Ovary (tissue), 7 donors: ENCODE measurements at regions not wholly inside any gene's neighbourhood (a gene's known extent, or its start where the extent isn't known, plus 50 kb on each side); places are given as distances from the start of the nearest gene placed in this dataset.
"Not testable (repeated sequence)": the region's sequence is repeated elsewhere in the genome, so short reads cannot be mapped to it uniquely, and the experiment has no call there.

Experiments
- DNase-seq, 5 donors: peaks; one replicate each; pipeline ENCODE4 v3.0.0-alpha.2; 2019 to 2020
- H3K27ac ChIP-seq, 2 donors: fragments of 200-600 bp; one replicate each; pipeline versions ENCODE4 v1.5.1 to v1.8.0; 2019 to 2022
- H3K27me3 ChIP-seq: fragments of 200-600 bp; one replicate; pipeline ENCODE4 v1.8.0; 2022
- H3K36me3 ChIP-seq: fragments of 200-600 bp; sonication (generic); one replicate; pipeline ENCODE4 v1.5.1; 2019
- H3K4me1 ChIP-seq: one replicate; pipeline ENCODE4 v1.8.1; 2013; ENCODE audit warnings: mild to moderate bottlenecking, moderate library complexity; ENCODE audit not compliant: insufficient read depth
- H3K4me3 ChIP-seq: fragments of 200-600 bp; sonication (generic); one replicate; pipeline ENCODE4 v1.5.1; 2017
- H3K9me3 ChIP-seq, 2 donors: fragments of 200-600 bp in 1 of 2; sonication (generic) in 1 of 2; one replicate each; pipeline versions ENCODE4 v1.5.1 to v1.8.1; 2013 to 2019; ENCODE audit warnings: mild to moderate bottlenecking in 1 of 2, moderate library complexity in 1 of 2
- EP300 ChIP-seq: sonication (generic); formaldehyde crosslinking; IDR thresholded peaks from one replicate; pipeline ENCODE4 v1.6.1; 2017; ENCODE audit warnings: antibody characterized with exemption
- POLR2A ChIP-seq: fragments of 450-650 bp; IDR thresholded peaks from one replicate; pipeline ENCODE4 v1.6.1; 2017; ENCODE audit warnings: antibody characterized with exemption, mild to moderate bottlenecking, moderate library complexity
- WGBS, 3 donors: extraction: QIAGEN DNeasy Blood & Tissue Kit in 1 of 3; methylation state at CpG; one replicate each; pipeline versions ENCODE4 v1.1.5 to v1.1.7; 2013 to 2017; 5-methylcytosine and 5-hydroxymethylcytosine counted together
- intact Hi-C, 4 donors: fragments of 100-400 bp; cut with DNase I; formaldehyde crosslinking; loops; one replicate each; pipeline versions ENCODE4 v1.11.0 to v1.15.1; 2022 to 2023
- TF ChIP-seq, protein P1 (sequence below), 3 donors: fragments of 450-650 bp in 2 of 3; fragments of 200-600 bp in 1 of 3; IDR thresholded peaks; one replicate each; pipeline versions ENCODE4 v1.5.1 to v1.8.0; 2016 to 2022; ENCODE audit warnings: antibody characterized with exemption in 3 of 3, mild to moderate bottlenecking in 1 of 3
- donor health status: DM: no; HTN: no; CAD: no; lungs with moderate emphysema.
- donor health status: DM: no; HTN: no; CAD: no.
- donor health status: Bipolar disorder and iron deficiency.
- donor health status: DM: no; HTN: no; CAD: no.
- donor health status: DM: yes; HTN: yes; CAD: no.

- H3K36me3 ChIP-seq = no peaks in the 10 kb centered on the region
- DNase-seq = no peak
- WGBS, 3 donors = 86 to 88% (median 86%) methylated on average over 4 of the region's 4 CpGs
- no peak overlapping the region for H3K4me3 ChIP-seq
- intact Hi-C loops = no loop called here
- H3K9me3 ChIP-seq = no peaks in the 10 kb centered on the region
- no peaks in the 10 kb centered on the region for H3K4me1 ChIP-seq
- H3K27ac ChIP-seq = no peak overlapping the region
- H3K27me3 ChIP-seq = no peaks in the 10 kb centered on the region
- TF ChIP-seq EP300 (no peak), POLR2A (no peak)
- TF ChIP-seq, protein P1, sequence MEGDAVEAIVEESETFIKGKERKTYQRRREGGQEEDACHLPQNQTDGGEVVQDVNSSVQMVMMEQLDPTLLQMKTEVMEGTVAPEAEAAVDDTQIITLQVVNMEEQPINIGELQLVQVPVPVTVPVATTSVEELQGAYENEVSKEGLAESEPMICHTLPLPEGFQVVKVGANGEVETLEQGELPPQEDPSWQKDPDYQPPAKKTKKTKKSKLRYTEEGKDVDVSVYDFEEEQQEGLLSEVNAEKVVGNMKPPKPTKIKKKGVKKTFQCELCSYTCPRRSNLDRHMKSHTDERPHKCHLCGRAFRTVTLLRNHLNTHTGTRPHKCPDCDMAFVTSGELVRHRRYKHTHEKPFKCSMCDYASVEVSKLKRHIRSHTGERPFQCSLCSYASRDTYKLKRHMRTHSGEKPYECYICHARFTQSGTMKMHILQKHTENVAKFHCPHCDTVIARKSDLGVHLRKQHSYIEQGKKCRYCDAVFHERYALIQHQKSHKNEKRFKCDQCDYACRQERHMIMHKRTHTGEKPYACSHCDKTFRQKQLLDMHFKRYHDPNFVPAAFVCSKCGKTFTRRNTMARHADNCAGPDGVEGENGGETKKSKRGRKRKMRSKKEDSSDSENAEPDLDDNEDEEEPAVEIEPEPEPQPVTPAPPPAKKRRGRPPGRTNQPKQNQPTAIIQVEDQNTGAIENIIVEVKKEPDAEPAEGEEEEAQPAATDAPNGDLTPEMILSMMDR (IDR thresholded peaks at IDR 0.05) = no peak
Measured at GRCh38 chr3:82382831-82383230, 621.4 kb upstream of the GBE1 start.

DNA sequence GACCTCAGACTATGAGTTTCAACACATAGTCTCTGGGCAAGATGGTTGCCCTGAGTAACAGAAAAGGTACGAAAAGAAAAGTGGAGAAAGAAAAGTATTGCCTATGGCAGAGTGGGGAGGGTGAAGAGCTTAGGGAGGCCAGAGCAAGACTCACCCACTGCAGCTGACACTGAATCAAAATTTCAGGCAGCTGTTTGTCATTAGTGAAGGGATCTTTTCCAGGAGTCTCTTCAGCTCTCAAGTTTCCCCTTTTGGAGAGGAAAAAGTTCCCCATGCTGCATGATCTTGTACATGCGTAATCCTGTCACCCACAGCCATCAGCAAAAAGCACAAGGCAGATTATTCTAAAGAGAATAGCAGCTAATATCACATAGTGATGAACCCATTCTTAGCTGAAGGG is 616.9 kb upstream of the GBE1 start:
- H3K4me3 ChIP-seq = no peak overlapping the region
- 87 to 90% (median 88%) methylated on average over 2 of the region's 2 CpGs for WGBS, 3 donors
- no peaks in the 10 kb centered on the region for H3K27me3 ChIP-seq
- no peak for TF ChIP-seq EP300
- TF ChIP-seq, protein P1 (IDR thresholded peaks at IDR 0.05) = no peak
- TF ChIP-seq POLR2A = no peak
- H3K36me3 ChIP-seq = no peaks in the 10 kb centered on the region
- no peak for DNase-seq
- H3K27ac ChIP-seq = no peak overlapping the region
- no peaks in the 10 kb centered on the region for H3K4me1 ChIP-seq
- no peaks in the 10 kb centered on the region for H3K9me3 ChIP-seq
- intact Hi-C loops = no loop called here

DNA sequence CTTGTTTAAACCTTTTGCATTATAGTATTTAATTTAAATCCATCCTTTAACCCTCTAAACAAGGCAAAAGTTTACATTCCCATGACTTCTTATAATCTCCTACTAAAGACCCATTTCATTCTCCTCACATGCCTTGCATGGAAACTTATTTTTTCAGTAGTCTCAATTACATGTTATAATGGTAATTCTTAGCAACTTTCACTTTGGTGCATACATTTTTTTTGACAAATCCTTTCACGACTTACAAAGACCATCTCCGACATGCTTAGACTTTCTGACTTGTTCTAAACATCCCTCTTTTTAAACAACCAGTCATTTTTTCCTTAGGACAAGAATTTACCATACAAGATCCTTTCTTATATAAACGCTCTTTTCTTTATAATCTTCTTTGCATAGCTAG is 615.4 kb upstream of the GBE1 start:
- Histone ChIP-seq H3K4me3 (no peak overlapping the region), H3K27me3 (no peaks in the 10 kb centered on the region), H3K27ac (no peak overlapping the region), H3K36me3 (no peaks in the 10 kb centered on the region), H3K9me3 (no peaks in the 10 kb centered on the region), H3K4me1 (no peaks in the 10 kb centered on the region)
- intact Hi-C loops = no loop called here
- 75 to 88% (median 81%) methylated on average over 3 of the region's 3 CpGs for WGBS, 3 donors
- TF ChIP-seq POLR2A (no peak), EP300 (no peak)
- TF ChIP-seq, protein P1 (IDR thresholded peaks at IDR 0.05) = no peak
- no peak for DNase-seq

DNA sequence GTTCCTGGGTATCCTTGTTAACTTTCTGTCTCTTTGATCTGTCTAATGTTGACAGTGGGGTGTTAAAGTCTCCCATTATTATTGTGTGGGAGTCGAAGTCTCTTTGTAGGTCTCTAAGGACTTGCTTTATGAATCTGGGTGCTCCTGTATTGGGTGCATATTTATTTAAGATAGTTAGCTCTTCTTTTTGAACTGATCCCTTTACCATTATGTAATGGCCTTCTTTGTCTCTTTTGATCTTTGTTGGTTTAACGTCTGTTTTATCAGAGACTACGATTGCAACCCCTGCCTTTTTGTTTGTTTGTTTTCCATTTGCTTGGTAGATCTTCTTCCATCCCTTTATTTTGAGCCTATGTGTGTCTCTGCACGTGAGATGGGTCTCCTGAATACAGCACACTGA is 612.4 kb upstream of the GBE1 start:
- H3K27ac ChIP-seq, H3K9me3 ChIP-seq, H3K4me1 ChIP-seq, H3K36me3 ChIP-seq, DNase-seq, intact Hi-C loops, H3K27me3 ChIP-seq, H3K4me3 ChIP-seq: not testable (repeated sequence)
- WGBS, 3 donors = 79 to 81% (median 79%) methylated on average over 4 of the region's 4 CpGs

DNA sequence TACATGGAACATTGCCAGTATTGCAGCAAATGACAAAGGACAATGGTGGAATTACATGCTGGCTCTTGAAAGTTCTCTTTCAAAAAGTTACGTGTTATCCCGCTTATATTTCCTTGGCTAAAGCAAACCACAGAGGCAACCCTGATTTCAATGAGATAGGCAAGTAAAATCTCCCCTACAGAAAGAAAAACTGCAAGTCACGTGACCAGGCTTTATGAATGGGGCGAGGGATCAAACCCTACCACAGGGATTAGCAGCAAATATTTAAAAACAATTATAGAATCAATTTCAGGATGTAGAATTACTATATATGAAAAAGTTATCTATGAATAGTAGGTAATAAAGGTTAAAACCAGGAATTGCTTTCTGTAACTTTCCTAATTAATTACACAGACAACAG is 603.4 kb upstream of the GBE1 start:
- no peak for TF ChIP-seq EP300
- TF ChIP-seq, protein P1 (IDR thresholded peaks at IDR 0.05) = no peak
- DNase-seq = no peak
- no peaks in the 10 kb centered on the region for H3K4me1 ChIP-seq
- WGBS, 3 donors = 86 to 93% (median 92%) methylated on average over 4 of the region's 4 CpGs
- H3K9me3 ChIP-seq = no peaks in the 10 kb centered on the region
- intact Hi-C loops = no loop called here
- H3K27me3 ChIP-seq = no peaks in the 10 kb centered on the region
- H3K27ac ChIP-seq = no peak overlapping the region
- H3K36me3 ChIP-seq = no peaks in the 10 kb centered on the region
- no peak overlapping the region for H3K4me3 ChIP-seq
